Fibroblast of skin of right quadriceps (primary cell): ENCODE measurements at regions not wholly inside any gene's neighbourhood (a gene's known extent, or its start where the extent isn't known, plus 50 kb on each side); places are given as distances from the start of the nearest gene placed in this dataset.

Experiments
- DNase-seq: peaks from one replicate; pipeline ENCODE4 v3.0.0-alpha.2; 2013

- DNase-seq, result no peak
These were observed 277.0 kb downstream of the FOXA2 start for GRCh38 chr20:22307409-22307808.

GRCh38 chr20:22305381-22305780, 279.0 kb downstream of the FOXA2 start:
- no peak for DNase-seq

GRCh38 chr20:22303523-22303922, 280.8 kb downstream of the FOXA2 start:
- DNase-seq, result no peak

GRCh38 chr20:22302039-22302438, 282.3 kb downstream of the FOXA2 start:
- no peak for DNase-seq

GRCh38 chr20:22293886-22294285, 290.5 kb downstream of the FOXA2 start:
- DNase-seq, result no peak

- DNase-seq, result no peak
These were observed 294.9 kb downstream of the FOXA2 start for GRCh38 chr20:22289442-22289841.

GRCh38 chr20:22288957-22289356, 295.4 kb downstream of the FOXA2 start:
- no peak for DNase-seq

GRCh38 chr20:22288156-22288555, 296.2 kb downstream of the FOXA2 start:
- no peak for DNase-seq

- no peak for DNase-seq
These were observed 298.8 kb downstream of the FOXA2 start for GRCh38 chr20:22285555-22285954.

GRCh38 chr20:22282696-22283095, 301.7 kb downstream of the FOXA2 start:
- no peak for DNase-seq

GRCh38 chr20:22274330-22274729, 310.0 kb downstream of the FOXA2 start:
- no peak for DNase-seq

- no peak for DNase-seq
These were observed 315.7 kb downstream of the FOXA2 start for GRCh38 chr20:22268675-22269074.

- no peak for DNase-seq
These were observed 319.5 kb downstream of the FOXA2 start for GRCh38 chr20:22264917-22265316.

- no peak for DNase-seq
These were observed 323.9 kb downstream of the FOXA2 start for GRCh38 chr20:22260506-22260905.

GRCh38 chr20:22257912-22258311, 326.5 kb downstream of the FOXA2 start:
- no peak for DNase-seq

GRCh38 chr20:22248051-22248667, 336.2 kb downstream of the FOXA2 start:
- DNase-seq, result peak; percentile 3

- no peak for DNase-seq
These were observed 339.2 kb downstream of the FOXA2 start for GRCh38 chr20:22245139-22245538.

- no peak for DNase-seq
These were observed 341.3 kb downstream of the FOXA2 start for GRCh38 chr20:22243067-22243466.

GRCh38 chr20:22241609-22242008, 342.8 kb downstream of the FOXA2 start:
- no peak for DNase-seq

GRCh38 chr20:22232923-22233322, 351.4 kb downstream of the FOXA2 start:
- DNase-seq, result no peak

GRCh38 chr20:22232473-22232872, 351.9 kb downstream of the FOXA2 start:
- no peak for DNase-seq

GRCh38 chr20:22226849-22227700, 357.3 kb downstream of the FOXA2 start:
- DNase-seq, result peak; percentile 25

- DNase-seq, result no peak
These were observed 361.1 kb downstream of the FOXA2 start for GRCh38 chr20:22223236-22223635.

- DNase-seq, result no peak
These were observed 366.5 kb downstream of the FOXA2 start for GRCh38 chr20:22217712-22218352.
